ENCODE measurements at regions not wholly inside any gene's neighbourhood (a gene's known extent, or its start where the extent isn't known, plus 50 kb on each side); places are given as distances from the start of the nearest gene placed in this dataset.

- TF ChIP-seq TAF1 (IDR thresholded peaks at IDR 0.05; ENCODE audit: low read depth, low read length): no peak
- TF ChIP-seq SPI1 (IDR thresholded peaks at IDR 0.05; ENCODE audit: low read depth, low read length): no peak
- no peak for TF ChIP-seq POLR2A (IDR thresholded peaks at IDR 0.05; ENCODE audit: low read depth, low read length)
- no peak for TF ChIP-seq POLR2AphosphoS5 (IDR thresholded peaks at IDR 0.05; ENCODE audit: low read depth, low read length)
- TF ChIP-seq POU2F2 (IDR thresholded peaks at IDR 0.05; ENCODE audit: low read depth, low read length): no peak
- no peak for TF ChIP-seq PAX5 (IDR thresholded peaks at IDR 0.05; ENCODE audit: insufficient read depth, low read length, severe bottlenecking)
Observed at GRCh38 chr19:32233091-32233490, 112.3 kb upstream of the ZNF507 start.
